Fibroblast of lung (primary cell): ENCODE measurements at regions not wholly inside any gene's neighbourhood (a gene's known extent, or its start where the extent isn't known, plus 50 kb on each side); places are given as distances from the start of the nearest gene placed in this dataset.

Source experiments
- CTCF ChIP-seq, 2 donors: IDR thresholded peaks in 1 of 2; conservative IDR thresholded peaks in 1 of 2; 1 replicate in 1 of 2; 2 replicates in 1 of 2; pipeline ENCODE4 v1.5.1; 2011 to 2012; ENCODE audit warnings: low read length in 2 of 2, control low read depth in 1 of 2, inconsistent platforms in 1 of 2, low read depth in 1 of 2, mild to moderate bottlenecking in 1 of 2
- EZH2 ChIP-seq: IDR thresholded peaks from 2 replicates; pipeline ENCODE4 v1.5.1; 2012; ENCODE audit warnings: low read length, control low read depth, mild to moderate bottlenecking; ENCODE audit errors: missing control alignments

- TF ChIP-seq CTCF (conservative IDR thresholded peaks at IDR 0.05 in 1 of 2, IDR thresholded peaks at IDR 0.05 in 1 of 2; ENCODE audit: low read depth in 1 of 2, low read length in 2 of 2) (no peak), EZH2 (no peak)
These were observed 155.6 kb downstream of the BRD1 start for GRCh38 chr22:49672014-49672516.
